ENCODE measurements at regions not wholly inside any gene's neighbourhood (a gene's known extent, or its start where the extent isn't known, plus 50 kb on each side); places are given as distances from the start of the nearest gene placed in this dataset.

DNA sequence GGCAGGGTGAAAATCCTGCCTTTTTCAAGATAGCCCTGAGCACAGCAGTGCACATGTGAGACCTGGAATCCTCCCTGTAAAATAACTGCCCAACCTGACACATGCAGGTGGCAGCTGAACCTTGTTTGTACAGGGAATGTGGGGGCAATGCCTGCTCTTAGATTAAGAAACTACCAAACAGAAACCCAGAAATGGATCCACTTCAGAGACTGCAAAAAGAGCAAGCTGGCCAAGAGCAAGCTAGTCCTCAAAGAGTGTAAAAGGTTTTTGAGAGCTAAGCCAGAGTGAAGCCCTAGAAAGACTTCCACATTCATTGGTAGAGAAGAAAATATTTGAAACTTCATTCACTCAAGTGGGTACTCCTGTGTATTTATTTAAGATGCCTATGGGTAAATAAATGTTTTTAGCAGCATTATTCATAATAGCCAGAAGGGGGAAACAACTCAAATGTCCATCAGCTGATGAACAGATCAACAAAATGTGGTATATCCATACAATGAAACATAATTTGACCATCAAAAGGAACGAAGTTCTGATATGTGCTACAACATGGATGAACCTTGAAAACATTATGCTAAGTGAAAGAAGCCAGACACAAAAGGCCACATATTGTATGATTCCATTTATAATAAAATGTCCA is 96.0 kb upstream of the TSC22D2 start:
- no peaks in the 10 kb centered on the region for H3K36me3 ChIP-seq (ENCODE audit: insufficient read depth, low read length)
- no peaks in the 10 kb centered on the region for H3K27me3 ChIP-seq (ENCODE audit: insufficient read depth, low read length)
- H3K9ac ChIP-seq (ENCODE audit: low read depth, low read length): no peak overlapping the region
- no peak overlapping the region for H3K4me3 ChIP-seq (ENCODE audit: low read length)
- 75% methylated on average over 1 of the region's 1 CpG for WGBS
- no peak overlapping the region for H3K27ac ChIP-seq (ENCODE audit: low read depth, low read length)
- 0 out of 2 replicates have a peak, but pooled peaks cover 6% of the 10 kb centered on the region for H3K4me1 ChIP-seq (ENCODE audit: insufficient read depth, low read length)
- H3K9me3 ChIP-seq (ENCODE audit: insufficient read depth, low read depth, low read length): no peaks in the 10 kb centered on the region

DNA sequence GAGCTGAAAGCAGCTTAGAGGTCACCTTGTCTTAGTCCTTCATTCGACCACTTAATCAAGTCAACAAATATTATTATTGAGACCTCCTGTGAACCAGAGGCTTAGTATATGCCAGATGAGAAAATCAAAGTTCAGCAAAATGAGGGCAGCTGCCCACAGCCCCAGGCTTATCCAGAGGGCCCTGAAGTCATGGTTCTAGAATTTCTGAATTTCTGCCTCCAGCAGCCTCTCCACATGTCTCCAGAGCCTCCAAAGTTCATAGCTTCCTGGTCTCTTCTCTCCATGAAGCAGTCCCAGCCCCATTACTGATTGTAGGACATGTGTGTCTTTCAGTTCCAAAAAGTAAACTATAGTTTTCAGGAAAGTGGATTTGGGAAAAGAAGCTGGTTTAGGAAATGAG is 96.9 kb upstream of the TSC22D2 start:
- H3K4me1 ChIP-seq (ENCODE audit: insufficient read depth, low read length): 0 out of 2 replicates have a peak, but pooled peaks cover 6% of the 10 kb centered on the region
- no peaks in the 10 kb centered on the region for H3K27me3 ChIP-seq (ENCODE audit: insufficient read depth, low read length)
- no peak overlapping the region for H3K27ac ChIP-seq (ENCODE audit: low read depth, low read length)
- H3K9ac ChIP-seq (ENCODE audit: low read depth, low read length): no peak overlapping the region
- H3K9me3 ChIP-seq (ENCODE audit: insufficient read depth, low read depth, low read length): no peaks in the 10 kb centered on the region
- no peak overlapping the region for H3K4me3 ChIP-seq (ENCODE audit: low read length)
- no peaks in the 10 kb centered on the region for H3K36me3 ChIP-seq (ENCODE audit: insufficient read depth, low read length)
- 100% methylated on average over 1 of the region's 1 CpG for WGBS

DNA sequence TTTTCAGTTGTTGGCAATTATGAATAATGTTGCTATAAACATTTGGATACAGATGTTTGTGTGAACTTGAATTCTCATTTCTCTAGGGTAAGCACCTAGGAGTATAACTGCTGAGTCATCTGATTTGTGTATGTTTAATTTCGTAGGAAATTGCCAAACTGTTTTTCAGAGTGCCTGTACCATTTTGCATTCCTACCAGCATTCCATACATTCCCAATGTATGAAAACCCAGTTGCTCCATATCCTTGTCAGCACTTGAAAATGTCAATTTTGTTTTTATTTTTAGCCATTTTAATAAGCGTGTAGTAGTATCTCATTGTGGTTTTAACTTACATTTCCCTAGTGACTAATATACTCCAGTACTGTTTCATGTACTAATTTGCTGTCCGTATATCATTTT is 98.5 kb upstream of the TSC22D2 start:
- no peaks in the 10 kb centered on the region for H3K9me3 ChIP-seq (ENCODE audit: insufficient read depth, low read depth, low read length)
- H3K9ac ChIP-seq (ENCODE audit: low read depth, low read length): no peak overlapping the region
- H3K36me3 ChIP-seq (ENCODE audit: insufficient read depth, low read length): no peaks in the 10 kb centered on the region
- H3K4me3 ChIP-seq (ENCODE audit: low read length): no peak overlapping the region
- H3K27me3 ChIP-seq (ENCODE audit: insufficient read depth, low read length): no peaks in the 10 kb centered on the region
- WGBS: 100% methylated on average over 3 of the region's 3 CpGs
- H3K27ac ChIP-seq (ENCODE audit: low read depth, low read length): no peak overlapping the region
- no peaks in the 10 kb centered on the region for H3K4me1 ChIP-seq (ENCODE audit: insufficient read depth, low read length)

DNA sequence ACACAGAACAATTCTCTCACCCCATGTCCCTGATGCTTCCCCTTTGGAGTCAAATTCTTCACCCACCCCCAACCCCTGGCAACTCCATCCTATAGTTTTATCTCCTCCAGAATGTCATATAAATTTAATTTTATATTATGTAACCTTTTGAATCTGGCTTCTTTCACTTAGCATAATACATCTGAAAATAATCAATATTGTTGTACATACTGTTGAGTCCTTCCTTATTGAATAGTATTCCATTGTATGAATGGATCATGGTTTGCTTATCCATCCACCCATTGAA is 98.9 kb upstream of the TSC22D2 start:
- H3K27me3 ChIP-seq (ENCODE audit: insufficient read depth, low read length): no peaks in the 10 kb centered on the region
- H3K36me3 ChIP-seq (ENCODE audit: insufficient read depth, low read length): no peaks in the 10 kb centered on the region
- no peak overlapping the region for H3K27ac ChIP-seq (ENCODE audit: low read depth, low read length)
- H3K9ac ChIP-seq (ENCODE audit: low read depth, low read length): no peak overlapping the region
- no peaks in the 10 kb centered on the region for H3K4me1 ChIP-seq (ENCODE audit: insufficient read depth, low read length)
- H3K4me3 ChIP-seq (ENCODE audit: low read length): no peak overlapping the region
- H3K9me3 ChIP-seq (ENCODE audit: insufficient read depth, low read depth, low read length): no peaks in the 10 kb centered on the region

DNA sequence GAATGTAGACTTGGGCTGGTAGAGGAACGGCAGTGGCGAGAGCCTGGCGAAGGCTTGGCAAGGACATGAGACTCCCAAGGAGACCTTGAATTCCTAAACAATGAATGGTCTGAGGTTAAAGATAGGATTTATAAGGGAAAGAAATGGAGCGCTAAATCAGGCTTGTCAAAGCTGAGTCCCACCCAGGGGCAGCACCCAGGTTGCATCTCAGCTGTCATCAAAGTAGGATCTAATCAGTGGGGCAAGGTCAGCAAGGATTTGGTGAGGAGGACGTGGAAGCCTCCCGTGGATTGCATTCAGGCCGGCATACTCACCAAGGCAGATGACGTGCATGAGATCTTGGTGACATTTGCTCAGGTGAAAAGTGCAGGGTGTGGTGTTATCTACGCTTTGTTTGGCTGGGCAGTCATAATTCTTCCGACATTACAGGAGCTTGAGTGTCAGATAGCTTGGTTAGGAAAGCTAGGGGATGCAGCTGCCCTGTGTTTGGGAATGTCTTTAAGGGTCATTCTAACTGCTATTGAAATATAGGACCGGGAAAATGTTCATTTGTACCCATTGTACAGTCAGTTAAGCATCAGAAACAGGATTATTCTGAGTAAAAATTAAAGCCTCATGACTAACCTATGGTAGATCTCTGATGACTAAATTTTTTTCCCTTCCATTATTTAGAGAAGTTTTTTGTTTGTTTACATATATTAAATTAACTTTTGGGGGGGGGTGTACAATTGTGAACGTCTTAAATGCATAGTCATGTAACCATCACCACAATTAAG is 99.4 kb upstream of the TSC22D2 start:
- Histone ChIP-seq H3K36me3 (ENCODE audit: insufficient read depth, low read length) (no peaks in the 10 kb centered on the region), H3K4me3 (ENCODE audit: low read length) (no peak overlapping the region)

DNA sequence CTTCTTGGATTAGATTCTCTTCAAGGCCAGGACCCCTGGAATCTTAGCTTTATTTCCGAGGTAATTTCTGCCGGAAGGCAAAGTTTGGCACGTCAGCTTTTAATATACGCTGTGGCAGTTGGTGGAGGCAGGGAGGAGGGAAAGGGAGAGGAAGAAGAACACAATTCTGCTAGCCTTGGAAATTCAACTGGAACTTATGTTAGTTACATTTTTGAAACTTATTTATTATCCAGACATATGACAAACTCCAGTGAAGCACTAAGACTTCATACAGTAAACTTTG is 100.1 kb upstream of the TSC22D2 start:
- H3K9me3 ChIP-seq (ENCODE audit: insufficient read depth, low read depth, low read length): no peaks in the 10 kb centered on the region
- 92% methylated on average over 4 of the region's 4 CpGs for WGBS
- no peaks in the 10 kb centered on the region for H3K4me1 ChIP-seq (ENCODE audit: insufficient read depth, low read length)
- no peak overlapping the region for H3K27ac ChIP-seq (ENCODE audit: low read depth, low read length)
- H3K36me3 ChIP-seq (ENCODE audit: insufficient read depth, low read length): no peaks in the 10 kb centered on the region
- no peaks in the 10 kb centered on the region for H3K27me3 ChIP-seq (ENCODE audit: insufficient read depth, low read length)
- H3K9ac ChIP-seq (ENCODE audit: low read depth, low read length): no peak overlapping the region
- H3K4me3 ChIP-seq (ENCODE audit: low read length): no peak overlapping the region

More for the DNA sequence above, 99.4 kb upstream of the TSC22D2 start:
- Histone ChIP-seq H3K9ac (ENCODE audit: low read depth, low read length) (no peak overlapping the region), H3K27ac (ENCODE audit: low read depth, low read length) (no peak overlapping the region), H3K4me1 (ENCODE audit: insufficient read depth, low read length) (no peaks in the 10 kb centered on the region), H3K27me3 (ENCODE audit: insufficient read depth, low read length) (no peaks in the 10 kb centered on the region), H3K9me3 (ENCODE audit: insufficient read depth, low read depth, low read length) (no peaks in the 10 kb centered on the region)
- 94% methylated on average over 12 of the region's 12 CpGs for whole genome bisulfite sequencing

DNA sequence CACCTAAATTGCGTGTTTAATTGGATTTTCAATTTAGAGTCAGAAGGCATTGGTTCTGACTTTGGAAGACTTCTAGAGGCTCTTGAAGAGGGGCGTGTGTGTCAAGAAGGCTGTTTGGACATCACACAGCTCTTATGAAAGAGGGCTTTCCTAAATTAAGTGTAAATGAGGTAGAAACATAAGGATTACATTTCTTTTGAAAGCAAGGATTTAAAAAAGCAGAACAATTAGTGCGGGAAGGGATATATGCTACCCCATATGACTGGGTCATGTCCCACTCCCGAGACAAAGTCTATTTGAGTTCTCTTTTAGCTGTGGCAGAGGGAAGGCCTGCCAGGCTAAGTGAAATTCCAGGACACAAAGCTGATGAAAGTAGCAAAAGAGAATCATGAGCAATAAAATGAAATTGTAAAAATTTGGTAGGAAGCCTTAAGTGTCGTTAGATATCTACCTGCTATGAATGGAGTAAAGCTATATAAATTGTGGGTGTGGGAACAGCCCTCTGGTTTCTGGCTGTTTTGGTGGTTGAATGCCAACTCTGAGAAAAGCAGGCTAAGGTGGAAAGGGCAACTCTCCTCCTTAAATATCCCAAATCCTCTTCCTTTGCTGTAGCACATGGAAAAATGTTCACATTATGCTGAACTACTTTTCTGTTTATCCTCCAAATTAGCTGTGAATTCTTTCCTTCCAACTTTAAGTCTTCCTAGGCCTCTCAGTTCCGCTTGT is 100.6 kb upstream of the TSC22D2 start:
- Histone ChIP-seq H3K9ac (ENCODE audit: low read depth, low read length) (no peak overlapping the region), H3K27ac (ENCODE audit: low read depth, low read length) (no peak overlapping the region), H3K4me1 (ENCODE audit: insufficient read depth, low read length) (no peaks in the 10 kb centered on the region), H3K27me3 (ENCODE audit: insufficient read depth, low read length) (no peaks in the 10 kb centered on the region), H3K4me3 (ENCODE audit: low read length) (no peak overlapping the region), H3K36me3 (ENCODE audit: insufficient read depth, low read length) (no peaks in the 10 kb centered on the region), H3K9me3 (ENCODE audit: insufficient read depth, low read depth, low read length) (no peaks in the 10 kb centered on the region)
- 95% methylated on average over 6 of the region's 6 CpGs for WGBS

DNA sequence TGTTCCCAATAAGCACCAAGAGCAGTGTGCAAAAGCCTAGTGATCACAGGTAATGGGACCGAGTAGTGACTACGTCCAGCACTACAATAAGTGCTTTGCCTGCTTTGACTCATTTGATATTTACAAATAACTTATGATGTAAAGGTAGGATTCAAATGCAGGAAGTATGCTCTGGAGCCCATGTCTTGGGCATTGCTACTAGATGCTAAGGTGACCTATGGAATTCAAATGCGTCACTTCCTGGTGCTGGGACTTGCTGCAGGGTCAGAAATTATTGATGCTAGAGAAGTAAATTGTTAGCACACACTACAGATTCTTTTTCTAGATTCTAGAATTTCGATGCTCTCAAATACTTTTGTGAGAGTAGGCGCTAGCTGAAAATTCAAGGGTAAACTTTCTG is 101.2 kb upstream of the TSC22D2 start:
- no peaks in the 10 kb centered on the region for H3K27me3 ChIP-seq (ENCODE audit: insufficient read depth, low read length)
- no peaks in the 10 kb centered on the region for H3K36me3 ChIP-seq (ENCODE audit: insufficient read depth, low read length)
- no peak overlapping the region for H3K27ac ChIP-seq (ENCODE audit: low read depth, low read length)
- WGBS: 75% methylated on average over 5 of the region's 5 CpGs
- no peaks in the 10 kb centered on the region for H3K4me1 ChIP-seq (ENCODE audit: insufficient read depth, low read length)
- no peak overlapping the region for H3K4me3 ChIP-seq (ENCODE audit: low read length)
- no peaks in the 10 kb centered on the region for H3K9me3 ChIP-seq (ENCODE audit: insufficient read depth, low read depth, low read length)
- no peak overlapping the region for H3K9ac ChIP-seq (ENCODE audit: low read depth, low read length)

DNA sequence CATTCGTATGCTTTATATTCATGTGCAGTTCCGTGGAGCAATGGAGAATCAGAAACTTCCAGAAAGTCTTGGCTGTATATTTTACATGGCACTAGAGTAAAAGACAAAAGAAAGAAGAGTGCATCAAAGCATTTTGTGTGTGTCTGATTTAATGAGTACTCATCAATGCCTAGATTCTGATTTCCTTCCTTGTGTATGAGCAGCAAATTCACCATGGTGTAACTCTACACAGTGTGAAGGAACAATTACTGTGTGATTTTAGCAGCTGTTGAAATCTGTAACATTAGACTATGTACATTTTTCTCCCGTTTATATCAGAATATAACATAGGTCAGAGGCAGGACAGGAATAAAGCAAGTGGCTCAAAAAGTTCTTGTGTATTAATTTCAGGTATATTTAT is 102.0 kb upstream of the TSC22D2 start:
- Histone ChIP-seq H3K9ac (ENCODE audit: low read depth, low read length) (no peak overlapping the region), H3K4me3 (ENCODE audit: low read length) (no peak overlapping the region), H3K9me3 (ENCODE audit: insufficient read depth, low read depth, low read length) (no peaks in the 10 kb centered on the region), H3K36me3 (ENCODE audit: insufficient read depth, low read length) (no peaks in the 10 kb centered on the region), H3K27me3 (ENCODE audit: insufficient read depth, low read length) (no peaks in the 10 kb centered on the region), H3K4me1 (ENCODE audit: insufficient read depth, low read length) (no peaks in the 10 kb centered on the region), H3K27ac (ENCODE audit: low read depth, low read length) (no peak overlapping the region)
- WGBS: 69% methylated on average over 2 of the region's 3 CpGs

DNA sequence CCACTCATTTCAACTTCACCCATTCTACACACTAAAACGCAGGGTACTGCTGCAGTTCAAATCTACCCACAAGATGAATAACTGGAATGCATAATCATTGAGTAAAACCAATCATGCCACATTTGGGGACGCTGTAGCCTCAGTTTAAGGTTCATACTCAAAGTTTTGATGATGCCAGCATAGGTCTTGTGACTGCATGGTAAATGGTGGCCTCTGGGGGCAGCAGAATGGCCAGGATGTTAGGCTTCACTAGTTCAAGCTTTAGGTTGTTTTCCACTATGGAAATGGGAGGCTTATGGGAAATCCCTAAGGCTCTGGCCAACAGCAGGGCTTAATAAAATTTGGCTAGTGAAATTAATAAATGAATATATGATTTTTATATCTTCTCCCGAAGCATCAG is 104.3 kb upstream of the TSC22D2 start:
- Histone ChIP-seq H3K9me3 (ENCODE audit: insufficient read depth, low read depth, low read length) (no peaks in the 10 kb centered on the region), H3K36me3 (ENCODE audit: insufficient read depth, low read length) (no peaks in the 10 kb centered on the region), H3K9ac (ENCODE audit: low read depth, low read length) (no peak overlapping the region), H3K4me3 (ENCODE audit: low read length) (no peak overlapping the region), H3K4me1 (ENCODE audit: insufficient read depth, low read length) (peaks cover 8% of the 10 kb centered on the region; the same call in 1 of the 2 replicates), H3K27me3 (ENCODE audit: insufficient read depth, low read length) (no peaks in the 10 kb centered on the region), H3K27ac (ENCODE audit: low read depth, low read length) (no peak overlapping the region)
- 82% methylated on average over 3 of the region's 3 CpGs for WGBS

DNA sequence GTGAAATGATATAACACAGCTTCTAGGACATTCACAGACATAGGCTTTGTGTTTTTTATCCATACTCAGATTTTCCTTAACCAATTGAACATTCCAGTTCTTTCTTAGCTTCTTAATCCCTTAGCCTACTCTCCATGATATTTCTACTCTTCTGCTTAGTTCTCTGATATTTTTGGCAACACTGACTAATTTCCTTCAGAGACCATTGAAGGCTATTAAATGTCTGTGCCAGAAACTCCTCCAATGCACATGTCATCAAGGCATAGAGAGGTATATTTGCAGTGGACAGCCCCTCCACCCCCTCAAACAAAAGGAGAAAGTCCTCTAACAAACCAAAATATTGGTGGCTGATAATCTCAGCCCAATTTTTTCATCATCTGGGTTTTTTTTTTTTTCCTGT is 105.9 kb upstream of the TSC22D2 start:
- Histone ChIP-seq H3K4me1 (ENCODE audit: insufficient read depth, low read length) (peaks cover 13% of the 10 kb centered on the region), H3K9me3 (ENCODE audit: insufficient read depth, low read depth, low read length) (no peaks in the 10 kb centered on the region), H3K4me3 (ENCODE audit: low read length) (no peak overlapping the region), H3K36me3 (ENCODE audit: insufficient read depth, low read length) (no peaks in the 10 kb centered on the region), H3K27me3 (ENCODE audit: insufficient read depth, low read length) (no peaks in the 10 kb centered on the region), H3K9ac (ENCODE audit: low read depth, low read length) (no peak overlapping the region), H3K27ac (ENCODE audit: low read depth, low read length) (no peak overlapping the region)

All from HUES64 (cell line).